ENCODE measurements at regions not wholly inside any gene's neighbourhood (a gene's known extent, or its start where the extent isn't known, plus 50 kb on each side); places are given as distances from the start of the nearest gene placed in this dataset.

- H3K27me3 ChIP-seq, result no peaks in the 10 kb centered on the region
- no peak for TF ChIP-seq POLR2A (IDR thresholded peaks at IDR 0.05)
- TF ChIP-seq CTCF (IDR thresholded peaks at IDR 0.05), result no peak
- H3K36me3 ChIP-seq, result no peaks in the 10 kb centered on the region
- H3K4me1 ChIP-seq, result no peaks in the 10 kb centered on the region
- intact Hi-C loops (cut with DNase I), result no loop called here
- H3K9me3 ChIP-seq, result no peaks in the 10 kb centered on the region
- H3K4me3 ChIP-seq (replicated peaks in 1 of 3), result no peak overlapping the region
- 40 to 44% methylated on average over 23 of the region's 23 CpGs for WGBS, 2 donors
- no peak overlapping the region for H3K27ac ChIP-seq
- DNase-seq, result no peak
Measured at GRCh38 chr12:130222519-130223218, 60.4 kb downstream of the FZD10 start.

- 90 to 93% methylated on average over 6 of the region's 6 CpGs for WGBS, 2 donors
- Histone ChIP-seq H3K4me1 (no peaks in the 10 kb centered on the region), H3K4me3 (replicated peaks in 1 of 3) (no peak overlapping the region), H3K36me3 (no peaks in the 10 kb centered on the region), H3K27ac (no peak overlapping the region), H3K9me3 (no peaks in the 10 kb centered on the region), H3K27me3 (no peaks in the 10 kb centered on the region)
- TF ChIP-seq POLR2A (IDR thresholded peaks at IDR 0.05) (no peak), CTCF (IDR thresholded peaks at IDR 0.05) (no peak)
- intact Hi-C loops (cut with DNase I), result no loop called here
- DNase-seq, result no peak
Measured at GRCh38 chr12:130223767-130224244, 61.5 kb downstream of the FZD10 start.

DNA sequence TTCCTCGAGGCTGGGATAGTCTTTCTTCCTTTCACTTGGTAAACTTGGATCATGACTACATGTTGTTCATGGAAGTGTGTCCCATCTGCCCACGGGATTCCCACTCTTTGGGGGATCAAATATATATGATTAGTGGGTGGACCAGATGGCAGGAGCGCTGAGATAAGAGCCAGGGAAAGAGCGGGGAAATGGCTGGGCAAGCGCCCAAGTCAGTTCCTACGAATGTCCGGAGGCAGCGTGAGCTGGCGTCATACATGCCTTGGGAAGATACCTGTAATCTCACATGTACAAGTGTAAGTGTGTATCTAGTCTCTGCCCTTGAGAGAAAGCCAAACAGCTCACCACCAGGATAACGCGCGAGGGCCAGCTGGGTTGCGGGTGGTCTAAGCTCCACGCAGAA lies 62.3 kb downstream of the FZD10 start:
- H3K27ac ChIP-seq, result no peak overlapping the region
- no peaks in the 10 kb centered on the region for H3K9me3 ChIP-seq
- H3K4me1 ChIP-seq, result no peaks in the 10 kb centered on the region
- no peaks in the 10 kb centered on the region for H3K36me3 ChIP-seq
- H3K4me3 ChIP-seq (replicated peaks in 1 of 3), result no peak overlapping the region
- no peak for TF ChIP-seq POLR2A (IDR thresholded peaks at IDR 0.05)
- TF ChIP-seq CTCF (IDR thresholded peaks at IDR 0.05), result no peak
- WGBS, 2 donors, result 80 to 89% methylated on average over 14 of the region's 14 CpGs
- intact Hi-C loops (cut with DNase I), result no loop called here
- no peaks in the 10 kb centered on the region for H3K27me3 ChIP-seq
- DNase-seq, result no peak

GRCh38 chr12:130225347-130225746 lies 63.1 kb downstream of the FZD10 start:
- no peak overlapping the region for H3K4me3 ChIP-seq (replicated peaks in 1 of 3)
- no peak for DNase-seq
- intact Hi-C loops (cut with DNase I), result no loop called here
- WGBS, 2 donors, result 55 to 57% methylated on average over 6 of the region's 6 CpGs
- no peak overlapping the region for H3K27ac ChIP-seq
- H3K27me3 ChIP-seq, result no peaks in the 10 kb centered on the region
- no peaks in the 10 kb centered on the region for H3K4me1 ChIP-seq
- TF ChIP-seq POLR2A (IDR thresholded peaks at IDR 0.05), result no peak
- H3K9me3 ChIP-seq, result no peaks in the 10 kb centered on the region
- no peaks in the 10 kb centered on the region for H3K36me3 ChIP-seq

GRCh38 chr12:130226126-130226525 lies 63.9 kb downstream of the FZD10 start:
- Histone ChIP-seq H3K27me3 (no peaks in the 10 kb centered on the region), H3K4me1 (no peaks in the 10 kb centered on the region), H3K36me3 (no peaks in the 10 kb centered on the region), H3K9me3 (no peaks in the 10 kb centered on the region), H3K4me3 (replicated peaks in 1 of 3) (no peak overlapping the region), H3K27ac (no peak overlapping the region)
- 62 to 67% methylated on average over 11 of the region's 11 CpGs for WGBS, 2 donors
- no peak for DNase-seq
- TF ChIP-seq CTCF (IDR thresholded peaks at IDR 0.05) (no peak), POLR2A (IDR thresholded peaks at IDR 0.05) (no peak)
- intact Hi-C loops (cut with DNase I), result no loop called here
